Astrocyte of the spinal cord (primary cell): ENCODE measurements at regions not wholly inside any gene's neighbourhood (a gene's known extent, or its start where the extent isn't known, plus 50 kb on each side); places are given as distances from the start of the nearest gene placed in this dataset.

Experiments used
- DNase-seq: peaks from one replicate; pipeline ENCODE4 v3.0.0; 2011; ENCODE audit warnings: low read depth, low spot score
- H3K4me3 ChIP-seq: 2 replicates; pipeline ENCODE4 v1.5.1; 2011; ENCODE audit warnings: low read depth, mild to moderate bottlenecking, low read length, moderate library complexity
- CTCF ChIP-seq: IDR thresholded peaks from 2 replicates; pipeline ENCODE4 v1.5.1; 2012; ENCODE audit warnings: low read depth, mild to moderate bottlenecking, low read length, inconsistent platforms
- in situ Hi-C: cut with HindIII; loops from 2 replicates; pipeline ENCODE4 v1.10.0; 2017; ENCODE audit warnings: low sequenced_read_pairs

- H3K4me3 ChIP-seq, result no peak overlapping the region
- no peak for DNase-seq
- in situ Hi-C loops, result no loop called here
- TF ChIP-seq CTCF, result no peak
Measured at GRCh38 chr4:29259556-29259955, 1460.6 kb upstream of the PCDH7 start.

GRCh38 chr4:29262986-29263385 is 1457.2 kb upstream of the PCDH7 start:
- TF ChIP-seq CTCF, result no peak
- DNase-seq, result no peak
- no peak overlapping the region for H3K4me3 ChIP-seq
- in situ Hi-C loops, result no loop called here

GRCh38 chr4:29276150-29276549 is 1444.0 kb upstream of the PCDH7 start:
- no peak for DNase-seq
- TF ChIP-seq CTCF, result no peak
- in situ Hi-C loops, result no loop called here
- no peak overlapping the region for H3K4me3 ChIP-seq

- DNase-seq, result peak; percentile 75
- H3K4me3 ChIP-seq, result no peak overlapping the region
- no peak for TF ChIP-seq CTCF
- in situ Hi-C loops, result no loop called here
Measured at GRCh38 chr4:29277381-29277780, 1442.8 kb upstream of the PCDH7 start.

GRCh38 chr4:29278585-29278984 is 1441.6 kb upstream of the PCDH7 start:
- DNase-seq, result peak; percentile 74
- in situ Hi-C loops, result no loop called here
- H3K4me3 ChIP-seq, result no peak overlapping the region
- no peak for TF ChIP-seq CTCF

GRCh38 chr4:29289118-29289517 is 1431.1 kb upstream of the PCDH7 start:
- no peak for DNase-seq
- in situ Hi-C loops, result no loop called here
- H3K4me3 ChIP-seq, result no peak overlapping the region
- no peak for TF ChIP-seq CTCF

- in situ Hi-C loops, result no loop called here
- DNase-seq, result no peak
- no peak overlapping the region for H3K4me3 ChIP-seq
- TF ChIP-seq CTCF, result no peak
Measured at GRCh38 chr4:29295280-29295679, 1424.9 kb upstream of the PCDH7 start.
